Kidney capillary endothelial cell (primary cell): ENCODE measurements at regions not wholly inside any gene's neighbourhood (a gene's known extent, or its start where the extent isn't known, plus 50 kb on each side); places are given as distances from the start of the nearest gene placed in this dataset.
"Not testable (repeated sequence)": the region's sequence is repeated elsewhere in the genome, so short reads cannot be mapped to it uniquely, and the experiment has no call there.

Source experiments
- DNase-seq: peaks from one replicate; pipeline ENCODE4 v3.0.0-alpha.2; 2018; ENCODE audit warnings: low spot score

DNA sequence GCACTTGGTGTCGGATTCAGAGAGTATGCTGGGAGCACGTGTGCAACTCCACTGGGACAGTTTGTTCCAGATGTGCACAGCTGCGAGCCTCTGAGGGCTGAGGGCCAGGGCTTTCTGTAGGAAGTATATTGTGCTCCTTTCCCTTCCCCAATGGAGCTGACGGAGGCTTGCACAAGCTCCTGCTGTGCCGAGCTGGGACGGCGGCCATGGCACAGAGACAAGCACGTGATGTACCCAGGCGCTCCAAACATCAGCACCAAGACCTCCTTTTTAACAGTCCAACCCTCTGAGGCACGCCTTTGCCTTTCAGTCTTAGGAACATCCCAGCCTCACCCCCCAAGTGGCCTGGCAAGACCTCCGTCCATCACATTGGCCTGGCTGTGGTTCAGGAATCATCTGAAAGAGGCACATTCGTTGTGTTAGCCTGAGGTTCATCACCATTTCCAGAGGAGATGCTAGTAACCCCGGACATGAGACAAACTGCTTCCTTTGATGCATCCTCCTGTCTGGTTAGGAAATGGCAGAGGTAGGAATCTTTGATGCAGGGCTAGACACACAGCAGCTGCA, 339.2 kb upstream of the KAZN start:
- DNase-seq, result no peak

DNA sequence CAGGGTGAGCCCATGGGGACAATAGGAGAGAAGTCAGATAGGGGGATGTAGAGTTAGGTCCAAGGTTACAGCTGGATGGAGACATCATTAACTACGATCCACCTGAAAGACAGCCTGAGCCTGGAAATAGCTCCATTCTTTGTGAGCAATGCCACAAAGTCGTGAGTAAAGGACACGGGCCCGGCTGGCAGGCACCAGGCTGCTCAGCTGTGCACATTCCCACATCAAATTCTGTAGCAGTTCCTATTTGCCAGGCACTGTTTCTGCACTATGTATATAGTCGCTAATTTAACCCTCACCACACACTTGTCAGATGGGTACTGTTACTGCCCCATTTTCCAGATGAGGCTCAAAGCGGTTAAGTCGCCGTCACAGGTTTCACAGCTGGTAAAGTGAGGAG, 338.0 kb upstream of the KAZN start:
- DNase-seq, result no peak

DNA sequence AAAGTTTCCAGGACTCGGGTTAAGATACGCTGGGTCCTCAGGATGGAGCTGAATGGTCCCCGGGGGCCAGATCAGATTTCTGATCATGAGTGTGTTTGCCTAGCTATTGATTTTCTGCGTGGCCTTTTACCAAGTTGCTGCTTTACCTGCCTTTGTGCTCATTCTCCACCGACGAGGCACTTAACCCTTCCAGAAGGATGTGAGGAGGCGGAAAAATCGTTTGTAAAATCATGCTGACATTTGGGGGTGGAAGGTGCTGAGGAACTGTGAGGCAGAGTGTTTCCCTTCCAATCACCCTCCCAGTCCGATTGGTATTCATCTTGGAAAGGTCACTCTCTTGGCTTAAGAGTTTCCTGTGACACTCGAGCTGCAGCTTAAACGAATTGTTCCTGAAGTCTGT, 337.1 kb upstream of the KAZN start:
- DNase-seq, result no peak

DNA sequence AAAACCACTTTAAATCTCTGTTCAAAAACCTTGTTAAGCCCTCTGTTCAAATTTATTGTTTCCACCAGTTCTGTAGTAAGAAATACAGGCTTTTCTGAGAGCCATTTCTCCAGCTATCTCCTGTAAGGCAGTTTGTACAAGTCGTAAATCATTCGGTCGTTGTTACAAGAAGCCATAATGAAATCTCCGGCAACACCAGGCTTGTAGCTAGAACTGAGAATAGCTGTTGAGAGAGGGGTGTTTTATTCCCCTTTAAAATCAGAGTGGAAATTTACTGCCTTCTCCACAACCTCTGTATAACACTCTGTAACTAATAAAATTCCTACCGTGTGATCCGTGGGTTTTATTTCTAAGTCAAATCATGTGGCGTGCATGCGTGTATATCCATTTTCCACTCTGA, 335.8 kb upstream of the KAZN start:
- DNase-seq, result no peak

DNA sequence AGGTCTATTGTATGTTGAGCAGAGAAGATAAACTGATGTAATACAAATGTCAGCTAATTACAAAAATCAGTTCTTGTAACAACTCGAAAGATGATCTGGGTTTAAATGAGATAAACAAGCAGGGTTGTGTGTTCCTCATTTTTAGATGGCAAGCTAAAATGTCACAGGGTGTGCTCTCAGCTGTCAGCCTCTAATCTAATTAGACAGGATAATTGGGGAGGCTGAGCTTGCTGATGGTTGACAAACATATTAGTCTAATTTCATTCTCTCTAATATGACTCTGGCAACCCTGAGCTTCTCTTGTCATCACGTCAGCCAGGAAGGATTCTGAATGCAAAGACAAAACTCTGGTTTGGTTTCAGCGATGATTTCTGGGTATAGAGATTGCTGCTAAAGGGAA, 335.3 kb upstream of the KAZN start:
- DNase-seq, result no peak

DNA sequence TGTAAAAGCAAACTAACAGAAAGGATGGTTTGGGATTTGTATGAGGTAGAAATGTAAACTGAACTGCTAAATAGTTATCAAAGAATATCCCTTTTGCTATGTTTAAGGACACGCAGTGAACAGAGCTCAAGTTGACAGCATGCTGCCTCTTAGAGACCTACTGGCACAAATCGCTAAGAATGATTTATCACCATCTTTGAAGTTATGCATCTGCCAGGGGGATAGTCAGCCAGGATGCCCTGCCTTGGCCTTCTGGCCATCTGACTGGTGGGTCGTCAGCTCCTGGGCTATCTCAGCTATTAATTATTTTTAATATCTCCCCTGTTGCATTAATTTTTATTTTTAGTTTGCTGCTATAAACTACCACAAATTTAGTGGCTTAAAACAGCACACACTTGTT, 334.8 kb upstream of the KAZN start:
- DNase-seq, result no peak

DNA sequence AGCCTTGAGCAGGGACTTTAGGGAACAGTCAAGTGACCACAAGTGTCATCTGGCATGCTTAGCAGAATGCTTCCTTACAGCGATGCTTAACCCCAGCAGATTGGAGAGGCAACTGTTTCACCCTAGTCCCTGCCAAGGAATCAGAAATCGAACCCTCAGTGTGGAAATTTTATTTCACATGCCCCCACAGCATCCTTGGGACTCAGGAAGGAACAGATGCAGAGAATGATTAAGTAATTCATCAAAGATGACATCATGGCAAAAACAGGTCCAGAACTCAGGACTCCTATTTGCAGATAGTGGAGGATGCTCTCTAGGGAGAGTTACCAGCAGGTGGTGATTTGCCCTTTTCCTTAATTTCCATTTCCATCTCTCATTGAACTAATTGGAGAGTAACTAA, 333.0 kb upstream of the KAZN start:
- DNase-seq, result no peak

DNA sequence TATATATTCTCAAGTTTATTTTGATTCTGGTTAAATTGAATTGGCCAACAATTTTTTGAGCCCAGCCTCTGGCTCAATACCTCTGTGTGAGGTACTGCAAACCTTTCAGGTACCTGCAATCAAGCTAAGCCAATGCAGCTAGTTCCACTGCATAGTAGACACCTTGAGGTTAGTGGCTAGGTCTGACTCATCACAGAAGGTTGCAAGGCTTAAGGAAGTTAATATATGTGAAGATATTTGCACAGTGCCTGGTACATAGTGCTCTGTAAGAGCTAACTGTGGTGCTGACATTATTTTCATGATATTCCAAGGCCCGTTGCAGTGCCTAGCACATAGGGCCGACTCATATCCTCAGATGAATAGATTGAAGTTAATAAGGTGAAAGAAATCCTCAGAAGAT, 330.5 kb upstream of the KAZN start:
- DNase-seq, result no peak

DNA sequence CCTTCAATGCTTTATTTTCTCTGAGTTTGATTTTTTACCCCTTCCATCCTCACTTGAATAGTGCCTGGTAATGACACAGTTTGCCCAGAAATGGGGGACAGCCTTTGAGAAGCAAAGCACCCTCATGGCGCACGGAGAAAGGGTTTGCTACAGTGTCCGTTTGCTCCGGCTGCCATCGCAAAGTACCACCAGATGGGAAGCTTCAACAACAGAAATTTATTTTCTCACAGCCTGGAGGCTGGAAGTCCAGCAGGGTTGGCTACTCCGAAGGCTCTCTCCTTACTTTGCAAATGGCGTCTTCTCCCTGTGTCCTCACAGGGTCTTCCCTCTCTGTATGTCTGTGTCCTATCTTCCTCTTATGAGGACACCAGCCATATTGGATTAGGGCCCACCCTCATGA, 327.7 kb upstream of the KAZN start:
- DNase-seq, result no peak

DNA sequence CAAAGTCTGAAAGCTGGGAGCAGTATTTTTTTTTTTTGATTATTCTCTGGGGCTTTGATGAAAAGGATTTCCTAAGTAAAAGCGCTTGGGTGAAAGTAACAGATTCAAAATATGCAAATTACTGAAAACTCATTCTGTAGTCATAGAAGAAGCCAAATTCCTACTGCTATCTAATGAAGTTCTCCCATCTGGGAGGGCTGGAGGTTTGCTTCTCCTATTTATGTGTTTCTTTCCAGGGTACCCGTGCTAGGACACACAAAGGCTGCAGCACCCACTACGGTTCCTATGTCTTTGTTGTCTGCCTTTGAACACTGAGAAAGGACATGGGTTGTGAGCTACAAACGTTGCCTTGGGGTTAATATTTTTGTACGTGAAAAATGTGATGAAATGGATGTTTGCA, 324.7 kb upstream of the KAZN start:
- DNase-seq, result no peak

GRCh38 chr1:14279891-14280290, 318.6 kb upstream of the KAZN start:
- DNase-seq, result not testable (repeated sequence)

DNA sequence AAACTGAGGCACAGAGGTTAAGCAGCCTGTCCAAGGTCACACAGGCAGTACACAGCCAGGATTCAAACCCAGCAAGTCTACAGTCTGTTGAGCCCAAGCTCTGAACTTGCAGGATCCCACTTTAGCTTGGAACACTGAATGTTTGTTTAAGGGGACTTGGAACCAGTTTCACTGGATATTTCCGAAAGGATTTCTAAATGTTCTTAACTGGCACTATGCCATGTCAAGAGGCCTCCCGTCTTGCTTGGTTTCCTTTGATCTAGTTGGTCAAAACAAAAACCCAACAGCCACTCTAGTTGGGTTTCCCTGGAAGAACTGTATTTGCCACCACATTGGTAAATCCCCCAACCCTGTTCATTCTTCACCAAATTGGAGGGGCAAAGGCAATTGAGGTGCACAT, 317.6 kb upstream of the KAZN start:
- DNase-seq, result no peak

DNA sequence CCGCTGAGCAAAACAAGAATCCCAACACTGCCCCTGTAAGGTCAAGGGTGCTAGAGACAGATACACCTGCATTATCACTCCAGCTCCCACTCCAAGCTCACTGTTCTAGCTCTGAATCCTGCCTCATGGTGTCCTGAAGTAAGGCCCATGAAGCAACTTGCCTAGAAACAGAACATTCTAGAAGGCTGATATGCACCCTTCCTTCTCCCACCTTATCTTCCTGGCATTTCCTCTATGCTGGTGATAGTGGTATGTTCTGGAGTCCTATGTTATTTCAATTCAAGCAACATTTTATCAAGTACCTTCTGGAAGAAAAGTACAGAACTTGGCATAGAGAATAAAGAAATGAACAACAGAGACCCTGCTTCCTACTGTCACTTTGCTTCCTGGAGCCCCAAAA, 317.1 kb upstream of the KAZN start:
- no peak for DNase-seq

- no peak for DNase-seq
These were observed 315.8 kb upstream of the KAZN start for GRCh38 chr1:14282707-14283106.

GRCh38 chr1:14285238-14285637, 313.2 kb upstream of the KAZN start:
- DNase-seq, result no peak

GRCh38 chr1:14291182-14291581, 307.3 kb upstream of the KAZN start:
- not testable (repeated sequence) for DNase-seq

DNA sequence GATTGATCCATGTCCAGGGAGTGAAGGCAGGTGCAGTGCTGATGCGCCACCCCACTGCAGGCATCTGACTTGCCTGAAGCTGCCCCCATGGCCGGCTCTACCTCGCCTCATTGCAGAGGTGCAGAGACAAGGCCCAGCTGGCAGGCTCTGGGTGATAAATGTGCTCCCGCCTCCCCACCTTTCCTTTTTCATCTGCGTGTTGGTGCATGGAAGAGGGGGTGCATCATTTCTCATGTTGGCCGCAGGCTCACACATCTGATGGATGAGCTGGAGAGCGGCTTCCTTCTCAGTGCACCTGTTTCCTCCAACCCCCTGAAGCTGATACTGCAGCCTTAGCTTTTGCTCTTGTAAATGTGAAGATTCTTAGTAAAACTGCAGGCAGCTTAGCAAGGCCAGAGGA, 306.0 kb upstream of the KAZN start:
- no peak for DNase-seq

DNA sequence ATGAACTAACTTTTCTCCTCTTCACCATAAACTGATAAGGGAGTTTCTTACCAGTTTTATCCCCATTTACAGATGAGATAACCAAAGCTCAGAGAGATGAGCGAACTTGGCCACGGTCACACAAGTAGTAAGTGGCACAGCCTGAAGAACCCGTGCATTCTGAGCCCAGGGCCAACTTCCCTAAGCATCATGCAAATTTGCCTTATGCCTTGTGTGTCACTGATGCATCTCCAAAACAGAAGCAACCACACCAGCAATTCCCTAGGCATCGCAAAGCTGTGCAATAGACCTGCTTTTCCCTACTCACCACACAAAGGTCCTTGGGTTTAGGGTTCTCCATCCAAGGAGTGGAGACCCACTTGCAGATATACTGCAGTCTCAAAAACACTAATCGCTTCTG, 304.5 kb upstream of the KAZN start:
- DNase-seq, result no peak

GRCh38 chr1:14294860-14295536, 303.5 kb upstream of the KAZN start:
- no peak for DNase-seq

GRCh38 chr1:14296795-14297194, 301.7 kb upstream of the KAZN start:
- no peak for DNase-seq

DNA sequence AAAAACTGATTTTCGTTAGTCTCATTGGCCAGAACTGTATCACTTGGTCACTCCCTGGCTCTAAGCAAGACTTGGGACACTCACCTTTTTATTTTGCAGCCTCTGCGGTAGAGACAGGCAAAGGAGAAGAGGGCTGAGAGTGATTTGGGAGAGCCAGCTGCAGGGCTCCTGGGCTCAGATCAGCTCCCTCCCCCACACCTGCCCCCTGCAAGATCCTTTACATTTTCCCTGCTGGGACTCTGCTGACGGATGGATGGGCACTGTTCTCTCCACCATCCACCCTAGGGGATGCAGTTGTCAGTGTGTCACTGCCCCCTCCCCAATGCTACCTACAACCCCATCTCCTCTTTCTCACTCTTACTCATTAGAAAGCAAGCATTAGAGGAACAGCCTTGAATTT, 301.1 kb upstream of the KAZN start:
- DNase-seq, result no peak

GRCh38 chr1:14298806-14299205, 299.7 kb upstream of the KAZN start:
- no peak for DNase-seq

DNA sequence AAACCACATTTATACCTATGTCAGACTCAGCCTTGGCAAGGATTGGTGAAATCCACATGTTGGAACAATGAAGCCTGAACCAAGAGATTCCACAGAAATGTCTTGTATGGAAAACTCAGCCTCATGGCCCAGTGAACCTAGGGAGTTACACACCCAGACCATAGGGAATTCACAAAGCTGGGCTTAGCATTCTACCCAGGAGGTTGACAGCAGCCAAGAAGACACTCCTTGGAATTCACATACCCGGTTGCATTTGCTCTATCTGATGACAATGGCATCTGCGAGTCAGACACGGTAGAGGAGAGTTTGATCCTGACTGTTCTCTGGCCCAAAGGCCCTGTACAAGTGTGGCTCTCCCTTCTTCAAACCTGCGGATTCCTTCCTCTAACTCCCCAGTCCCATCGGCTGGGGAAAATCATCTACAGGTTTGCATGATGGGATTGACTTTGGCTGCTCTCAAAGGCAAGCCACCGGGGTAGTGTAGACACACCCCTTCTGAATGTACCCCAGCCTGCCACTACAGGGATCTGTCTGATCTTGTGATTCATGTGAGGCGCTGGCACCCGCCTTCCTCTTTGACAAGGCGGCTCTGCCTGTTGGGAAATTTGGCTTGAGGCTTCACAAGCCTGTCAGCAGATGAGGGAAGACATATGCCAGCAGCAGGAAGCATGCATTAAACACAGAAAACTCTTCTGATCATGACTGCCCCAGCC, 297.3 kb upstream of the KAZN start:
- DNase-seq, result no peak

DNA sequence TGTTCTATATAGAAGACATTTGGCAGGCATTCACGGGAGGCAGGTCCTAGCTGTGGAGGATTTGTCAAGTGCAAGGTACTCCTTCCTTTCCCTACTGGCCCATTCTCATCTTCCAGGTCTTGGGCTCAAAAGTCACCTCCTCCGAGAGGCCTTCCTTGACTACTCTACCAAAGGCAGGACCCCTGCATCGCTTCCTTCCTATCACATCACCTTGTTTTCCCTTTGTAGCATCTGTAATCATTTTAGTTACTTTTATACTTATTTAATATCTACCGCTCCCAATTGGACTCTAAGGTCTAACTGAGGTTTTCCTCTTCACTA, 296.8 kb upstream of the KAZN start:
- DNase-seq, result no peak
